ENCODE measurements at regions not wholly inside any gene's neighbourhood (a gene's known extent, or its start where the extent isn't known, plus 50 kb on each side); places are given as distances from the start of the nearest gene placed in this dataset.

GRCh38 chr2:115908731-115909130 lies 1466.3 kb downstream of the DPP10 start:
- no peak for TF ChIP-seq ETV6 (CRISPR knock-in tag; IDR thresholded peaks at IDR 0.05)
- Mint-ChIP-seq H3K27me3 (ENCODE audit: low read depth) (no peaks in the 10 kb centered on the region), H3K9me3 (peaks cover 31% of the 10 kb centered on the region), H3K27ac (no peak overlapping the region), H3K4me3 (no peak overlapping the region), H3K36me3 (peaks cover 9% of the 10 kb centered on the region), H3K4me1 (no peaks in the 10 kb centered on the region)
- ATAC-seq (no peak), DNase-seq (ENCODE audit: low spot score) (no peak)
- ChIA-PET POLR2A (no interaction called here), CTCF (no interaction called here)

DNA sequence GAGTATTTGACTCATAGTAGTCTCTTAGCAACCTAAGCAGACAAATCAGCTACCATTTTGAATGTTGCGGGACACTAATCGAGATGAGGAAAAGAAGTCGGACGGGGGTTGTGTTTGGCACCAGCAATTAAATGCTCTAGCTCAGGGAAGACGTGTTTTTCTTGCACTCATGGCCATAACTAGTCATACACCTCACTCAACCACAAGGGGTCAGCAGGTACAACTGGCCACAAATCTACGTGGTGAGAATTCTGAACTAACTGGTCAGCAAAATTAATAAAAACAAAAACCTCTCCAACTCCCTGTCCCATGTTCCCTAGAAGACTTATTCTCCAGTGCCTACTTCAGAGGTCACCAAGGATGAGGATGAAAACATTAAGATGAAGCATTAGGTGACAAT lies 1467.8 kb downstream of the DPP10 start:
- CTCF ChIA-PET: interaction anchor here (0.6 to 1.0 kb wide), 5 partner anchors 11 to 148 kb away, joined by 3 to 6 read pairs (median 4); no protein-coding TSS in a partner anchor

GRCh38 chr2:115913921-115914320 lies 1471.5 kb downstream of the DPP10 start:
- ATAC-seq (no peak), DNase-seq (ENCODE audit: low spot score) (no peak)
- H3K27me3 Mint-ChIP-seq (ENCODE audit: low read depth): no peaks in the 10 kb centered on the region
- no peak overlapping the region for H3K27ac Mint-ChIP-seq
- no peaks in the 10 kb centered on the region for H3K4me1 Mint-ChIP-seq
- no peak for TF ChIP-seq ZNF416 (CRISPR knock-in tag; IDR thresholded peaks at IDR 0.05)
- no peak for TF ChIP-seq ZBTB21 (CRISPR knock-in tag; IDR thresholded peaks at IDR 0.05; ENCODE audit: borderline replicate concordance)
- TF ChIP-seq, protein P1, sequence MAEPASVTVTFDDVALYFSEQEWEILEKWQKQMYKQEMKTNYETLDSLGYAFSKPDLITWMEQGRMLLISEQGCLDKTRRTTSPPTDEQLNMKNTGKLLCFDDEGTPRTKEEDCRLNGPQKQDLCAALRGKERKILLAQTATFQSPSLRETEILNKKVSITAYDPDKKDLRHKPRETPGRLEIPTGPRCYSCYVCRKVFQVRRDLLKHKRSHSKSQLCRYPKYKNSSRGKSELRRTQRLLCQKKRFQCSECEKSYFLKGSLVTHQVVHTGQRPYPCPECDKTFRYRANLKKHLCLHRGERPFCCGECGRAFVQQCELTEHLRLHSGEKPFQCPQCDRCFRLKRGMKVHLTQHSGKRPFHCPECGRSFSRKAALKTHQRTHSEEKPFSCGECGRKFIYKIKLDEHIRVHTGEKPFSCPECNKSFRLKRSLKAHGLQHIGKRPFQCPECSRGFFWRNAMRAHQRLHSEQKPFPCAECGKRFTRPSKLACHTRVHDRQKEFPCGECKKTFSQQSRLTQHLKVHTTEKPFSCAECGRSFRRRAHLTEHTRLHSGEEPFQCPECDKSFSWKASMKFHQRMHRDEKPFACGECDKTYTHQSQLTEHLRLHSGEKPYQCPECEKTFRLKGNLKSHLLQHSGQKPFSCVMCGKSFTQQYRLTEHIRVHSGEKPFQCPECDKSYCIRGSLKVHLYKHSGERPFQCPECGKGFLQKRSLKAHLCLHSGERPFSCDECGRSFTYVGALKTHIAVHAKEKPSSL (CRISPR knock-in tag; conservative IDR thresholded peaks at IDR 0.05): no peak
- TF ChIP-seq, protein P2, sequence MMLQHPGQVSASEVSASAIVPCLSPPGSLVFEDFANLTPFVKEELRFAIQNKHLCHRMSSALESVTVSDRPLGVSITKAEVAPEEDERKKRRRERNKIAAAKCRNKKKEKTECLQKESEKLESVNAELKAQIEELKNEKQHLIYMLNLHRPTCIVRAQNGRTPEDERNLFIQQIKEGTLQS (CRISPR knock-in tag; conservative IDR thresholded peaks at IDR 0.05): no peak
- TF ChIP-seq ZNF532 (CRISPR knock-in tag; IDR thresholded peaks at IDR 0.05; ENCODE audit: borderline replicate concordance): no peak
- no peak for TF ChIP-seq FOXP1 (CRISPR knock-in tag; IDR thresholded peaks at IDR 0.05; ENCODE audit: borderline replicate concordance)
- POLR2A ChIA-PET: no interaction called here
- CTCF ChIA-PET: no interaction called here
- H3K9me3 Mint-ChIP-seq: peaks cover 37% of the 10 kb centered on the region
- H3K4me3 Mint-ChIP-seq: no peak overlapping the region
- peaks cover 14% of the 10 kb centered on the region for H3K36me3 Mint-ChIP-seq

More for the DNA sequence above, 1467.8 kb downstream of the DPP10 start:
- ATAC-seq (peak; percentile 57; the same call in 1 of the 2 replicates), DNase-seq (ENCODE audit: low spot score) (no peak)
- Mint-ChIP-seq H3K4me1 (no peaks in the 10 kb centered on the region), H3K27me3 (ENCODE audit: low read depth) (no peaks in the 10 kb centered on the region), H3K36me3 (peaks cover 10% of the 10 kb centered on the region), H3K4me3 (no peak overlapping the region), H3K9me3 (peaks cover 28% of the 10 kb centered on the region), H3K27ac (no peak overlapping the region)
- TF ChIP-seq CTCF (IDR thresholded peaks at IDR 0.05): peak; percentile 30; the same call in 1 of the 2 replicates
- no peak for TF ChIP-seq NFYB (CRISPR knock-in tag; conservative IDR thresholded peaks at IDR 0.05; ENCODE audit: low read depth)
- POLR2A ChIA-PET: no interaction called here

DNA sequence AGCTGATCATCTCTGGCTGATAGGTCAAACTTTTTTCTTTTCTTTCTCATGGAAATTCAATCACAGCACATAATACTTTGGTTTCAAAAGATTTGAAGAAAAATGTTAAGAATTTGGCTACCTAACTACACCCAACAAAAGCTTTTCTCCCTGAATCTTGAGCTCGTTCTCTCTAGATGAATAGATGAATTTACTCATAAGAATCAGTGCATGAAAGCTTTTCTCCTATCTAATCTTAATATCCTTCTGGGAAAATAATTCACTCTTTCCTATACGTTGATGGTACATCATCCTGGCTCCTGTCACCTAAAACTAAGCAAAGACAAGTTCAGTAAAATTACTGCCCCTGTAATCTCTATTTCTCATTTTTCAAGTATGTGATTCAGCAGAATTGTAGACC lies 1479.1 kb downstream of the DPP10 start:
- Mint-ChIP-seq H3K36me3 (peaks cover 29% of the 10 kb centered on the region), H3K4me3 (no peak overlapping the region), H3K27ac (no peak overlapping the region), H3K4me1 (peaks cover 15% of the 10 kb centered on the region), H3K9me3 (peaks cover 50% of the 10 kb centered on the region), H3K27me3 (ENCODE audit: low read depth) (no peaks in the 10 kb centered on the region)
- no peak for DNase-seq (ENCODE audit: low spot score)
- ChIA-PET POLR2A (no interaction called here), CTCF (interaction anchor here (1.7 kb wide), 1 partner anchor 11 kb away, joined by 6 read pairs; no protein-coding TSS in a partner anchor)
- no peak for ATAC-seq
- TF ChIP-seq, protein P3, sequence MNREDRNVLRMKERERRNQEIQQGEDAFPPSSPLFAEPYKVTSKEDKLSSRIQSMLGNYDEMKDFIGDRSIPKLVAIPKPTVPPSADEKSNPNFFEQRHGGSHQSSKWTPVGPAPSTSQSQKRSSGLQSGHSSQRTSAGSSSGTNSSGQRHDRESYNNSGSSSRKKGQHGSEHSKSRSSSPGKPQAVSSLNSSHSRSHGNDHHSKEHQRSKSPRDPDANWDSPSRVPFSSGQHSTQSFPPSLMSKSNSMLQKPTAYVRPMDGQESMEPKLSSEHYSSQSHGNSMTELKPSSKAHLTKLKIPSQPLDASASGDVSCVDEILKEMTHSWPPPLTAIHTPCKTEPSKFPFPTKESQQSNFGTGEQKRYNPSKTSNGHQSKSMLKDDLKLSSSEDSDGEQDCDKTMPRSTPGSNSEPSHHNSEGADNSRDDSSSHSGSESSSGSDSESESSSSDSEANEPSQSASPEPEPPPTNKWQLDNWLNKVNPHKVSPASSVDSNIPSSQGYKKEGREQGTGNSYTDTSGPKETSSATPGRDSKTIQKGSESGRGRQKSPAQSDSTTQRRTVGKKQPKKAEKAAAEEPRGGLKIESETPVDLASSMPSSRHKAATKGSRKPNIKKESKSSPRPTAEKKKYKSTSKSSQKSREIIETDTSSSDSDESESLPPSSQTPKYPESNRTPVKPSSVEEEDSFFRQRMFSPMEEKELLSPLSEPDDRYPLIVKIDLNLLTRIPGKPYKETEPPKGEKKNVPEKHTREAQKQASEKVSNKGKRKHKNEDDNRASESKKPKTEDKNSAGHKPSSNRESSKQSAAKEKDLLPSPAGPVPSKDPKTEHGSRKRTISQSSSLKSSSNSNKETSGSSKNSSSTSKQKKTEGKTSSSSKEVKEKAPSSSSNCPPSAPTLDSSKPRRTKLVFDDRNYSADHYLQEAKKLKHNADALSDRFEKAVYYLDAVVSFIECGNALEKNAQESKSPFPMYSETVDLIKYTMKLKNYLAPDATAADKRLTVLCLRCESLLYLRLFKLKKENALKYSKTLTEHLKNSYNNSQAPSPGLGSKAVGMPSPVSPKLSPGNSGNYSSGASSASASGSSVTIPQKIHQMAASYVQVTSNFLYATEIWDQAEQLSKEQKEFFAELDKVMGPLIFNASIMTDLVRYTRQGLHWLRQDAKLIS (CRISPR knock-in tag; IDR thresholded peaks at IDR 0.05; ENCODE audit: borderline replicate concordance): no peak
- no peak for TF ChIP-seq CBFB (CRISPR knock-in tag; IDR thresholded peaks at IDR 0.05; ENCODE audit: low read depth)
- TF ChIP-seq ZNF232 (CRISPR knock-in tag; IDR thresholded peaks at IDR 0.05): no peak
- TF ChIP-seq MAX (CRISPR knock-in tag; IDR thresholded peaks at IDR 0.05): no peak
- TF ChIP-seq NR3C1 (CRISPR knock-in tag; conservative IDR thresholded peaks at IDR 0.05; ENCODE audit: low read depth): no peak
- TF ChIP-seq, protein P2 (CRISPR knock-in tag; conservative IDR thresholded peaks at IDR 0.05): no peak
- TF ChIP-seq ZNF416 (CRISPR knock-in tag; IDR thresholded peaks at IDR 0.05): no peak
- TF ChIP-seq JAZF1 (CRISPR knock-in tag; IDR thresholded peaks at IDR 0.05): no peak
